Sigmoid colon (tissue), 6 donors: ENCODE measurements at regions not wholly inside any gene's neighbourhood (a gene's known extent, or its start where the extent isn't known, plus 50 kb on each side); places are given as distances from the start of the nearest gene placed in this dataset.

ENCODE experiments used
- DNase-seq: peaks from one replicate; pipeline ENCODE4 v3.0.0-alpha.2; 2019
- H3K27ac ChIP-seq, 4 donors: fragments of 200-600 bp; sonication (generic); one replicate each; pipeline ENCODE4 v1.5.1; 2016 to 2019; ENCODE audit warnings: mild to moderate bottlenecking in 1 of 4
- H3K27me3 ChIP-seq, 3 donors: fragments of 200-600 bp; sonication (generic); one replicate each; pipeline ENCODE4 v1.5.1; 2019; ENCODE audit warnings: mild to moderate bottlenecking in 1 of 3
- H3K36me3 ChIP-seq, 4 donors: fragments of 200-600 bp; sonication (generic); one replicate each; pipeline ENCODE4 v1.5.1; 2016 to 2019
- H3K4me1 ChIP-seq, 4 donors: fragments of 200-600 bp; sonication (generic); one replicate each; pipeline ENCODE4 v1.5.1; 2017 to 2019
- H3K4me3 ChIP-seq, 4 donors: fragments of 200-600 bp; sonication (generic); one replicate each; pipeline ENCODE4 v1.5.1; 2017 to 2019; ENCODE audit warnings: mild to moderate bottlenecking in 2 of 4, moderate library complexity in 1 of 4
- H3K9me3 ChIP-seq, 4 donors: fragments of 200-600 bp in 3 of 4; sonication (generic) in 3 of 4; one replicate each; pipeline versions ENCODE4 v1.5.1 to v1.6.1; 2013 to 2019
- EP300 ChIP-seq, 4 donors: sonication (generic); formaldehyde crosslinking; IDR thresholded peaks; one replicate each; pipeline ENCODE4 v1.6.1; 2017; ENCODE audit warnings: antibody characterized with exemption in 4 of 4
- POLR2A ChIP-seq, 2 donors: fragments of 450-650 bp; IDR thresholded peaks; one replicate each; pipeline ENCODE4 v1.6.1; 2016; ENCODE audit warnings: antibody characterized with exemption in 2 of 2, mild to moderate bottlenecking in 2 of 2, moderate library complexity in 2 of 2
- POLR2AphosphoS5 ChIP-seq, 4 donors: sonication (generic); formaldehyde crosslinking; IDR thresholded peaks; one replicate each; pipeline ENCODE4 v1.6.1; 2017; ENCODE audit warnings: antibody characterized with exemption in 4 of 4
- WGBS, 2 donors: extraction: QIAGEN DNeasy Blood & Tissue Kit; methylation state at CpG; one replicate each; pipeline ENCODE4 v1.1.7; 2013; 5-methylcytosine and 5-hydroxymethylcytosine counted together
- intact Hi-C: fragments of 100-400 bp; cut with DNase I; formaldehyde crosslinking; loops from one replicate; pipeline ENCODE4 v1.15.1; 2023
- TF ChIP-seq, protein P1 (sequence below), 4 experiments: fragments of 450-650 bp in 3 of 4; fragments of 200-600 bp in 1 of 4; IDR thresholded peaks; one replicate each; pipeline ENCODE4 v1.5.1; 2016 to 2019; ENCODE audit warnings: antibody characterized with exemption in 4 of 4, mild to moderate bottlenecking in 3 of 4, moderate library complexity in 2 of 4
- donor health status: healthy with polysubstance abuse.
- donor health status: healthy.

DNA sequence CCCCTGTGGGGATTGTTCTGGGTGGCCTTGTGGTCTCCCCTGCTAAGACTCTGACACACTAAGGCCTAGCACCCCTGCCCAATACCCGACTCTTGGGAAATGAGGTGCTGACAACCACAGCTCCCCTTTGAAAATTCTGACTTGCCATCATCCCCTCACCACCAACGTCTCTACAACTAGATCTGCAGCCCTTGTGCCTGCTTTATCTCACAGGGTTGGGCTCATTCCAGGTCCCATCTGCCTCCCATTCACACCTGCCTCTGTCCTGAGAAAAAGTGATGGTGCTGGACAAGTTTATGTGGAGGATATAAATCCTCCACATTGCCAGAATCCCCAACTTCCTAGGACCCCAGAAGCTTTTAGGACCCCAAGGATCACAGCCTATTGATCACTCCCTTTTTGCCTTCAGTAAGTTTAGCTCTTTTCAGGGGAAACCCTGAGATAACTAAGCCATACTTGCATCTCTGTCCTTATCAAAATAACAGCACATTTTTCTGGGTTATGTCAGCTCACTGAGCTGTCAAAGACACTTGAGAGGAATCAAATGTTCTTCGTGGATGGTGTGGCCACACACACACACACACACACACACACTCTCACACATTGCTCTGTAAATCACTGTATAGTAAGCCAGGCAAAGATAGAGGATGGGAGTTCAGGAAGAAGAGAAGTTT, 136.8 kb upstream of the CES5A start:
- DNase-seq, result no peak
- WGBS, 2 donors, result 35 to 54% methylated on average over 3 of the region's 3 CpGs
- TF ChIP-seq POLR2A (IDR thresholded peaks at IDR 0.05) (no peak), EP300 (IDR thresholded peaks at IDR 0.05) (no peak), POLR2AphosphoS5 (IDR thresholded peaks at IDR 0.05) (no peak)
- TF ChIP-seq, protein P1, sequence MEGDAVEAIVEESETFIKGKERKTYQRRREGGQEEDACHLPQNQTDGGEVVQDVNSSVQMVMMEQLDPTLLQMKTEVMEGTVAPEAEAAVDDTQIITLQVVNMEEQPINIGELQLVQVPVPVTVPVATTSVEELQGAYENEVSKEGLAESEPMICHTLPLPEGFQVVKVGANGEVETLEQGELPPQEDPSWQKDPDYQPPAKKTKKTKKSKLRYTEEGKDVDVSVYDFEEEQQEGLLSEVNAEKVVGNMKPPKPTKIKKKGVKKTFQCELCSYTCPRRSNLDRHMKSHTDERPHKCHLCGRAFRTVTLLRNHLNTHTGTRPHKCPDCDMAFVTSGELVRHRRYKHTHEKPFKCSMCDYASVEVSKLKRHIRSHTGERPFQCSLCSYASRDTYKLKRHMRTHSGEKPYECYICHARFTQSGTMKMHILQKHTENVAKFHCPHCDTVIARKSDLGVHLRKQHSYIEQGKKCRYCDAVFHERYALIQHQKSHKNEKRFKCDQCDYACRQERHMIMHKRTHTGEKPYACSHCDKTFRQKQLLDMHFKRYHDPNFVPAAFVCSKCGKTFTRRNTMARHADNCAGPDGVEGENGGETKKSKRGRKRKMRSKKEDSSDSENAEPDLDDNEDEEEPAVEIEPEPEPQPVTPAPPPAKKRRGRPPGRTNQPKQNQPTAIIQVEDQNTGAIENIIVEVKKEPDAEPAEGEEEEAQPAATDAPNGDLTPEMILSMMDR (IDR thresholded peaks at IDR 0.05), result no peak
- Histone ChIP-seq H3K4me3 (no peak overlapping the region), H3K36me3 (no peaks in the 10 kb centered on the region), H3K27me3 (no peaks in the 10 kb centered on the region), H3K27ac (no peak overlapping the region), H3K4me1 (no peaks in the 10 kb centered on the region), H3K9me3 (no peaks in the 10 kb centered on the region)
- intact Hi-C loops, result no loop called here

DNA sequence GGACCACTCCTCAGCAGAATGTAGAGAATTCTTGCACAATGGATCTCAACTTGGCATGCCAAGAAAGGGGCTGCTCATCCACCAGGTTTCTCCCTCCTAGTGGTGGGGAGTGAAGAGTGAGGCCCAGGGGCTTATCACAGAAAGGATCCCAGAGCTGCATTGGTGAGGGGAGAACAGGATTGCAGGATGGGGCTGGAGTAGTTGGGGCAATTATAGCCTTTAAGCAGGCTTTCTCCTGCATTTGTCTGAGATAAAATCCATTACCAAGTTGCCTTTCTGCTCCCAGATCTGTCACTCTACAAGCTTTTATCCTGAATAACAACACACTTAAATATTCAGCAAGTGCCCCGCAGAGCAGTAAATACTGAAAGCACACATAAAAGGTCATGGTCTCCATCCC, 130.8 kb upstream of the CES5A start:
- H3K27ac ChIP-seq, result no peak overlapping the region
- no peak for TF ChIP-seq EP300 (IDR thresholded peaks at IDR 0.05)
- H3K4me1 ChIP-seq, result no peaks in the 10 kb centered on the region
- no peaks in the 10 kb centered on the region for H3K27me3 ChIP-seq
- H3K36me3 ChIP-seq, result no peaks in the 10 kb centered on the region
- H3K4me3 ChIP-seq, result no peak overlapping the region
- no peak for DNase-seq
- intact Hi-C loops, result no loop called here
- 34 to 42% methylated on average over 1 of the region's 1 CpG for WGBS, 2 donors
- H3K9me3 ChIP-seq, result no peaks in the 10 kb centered on the region

DNA sequence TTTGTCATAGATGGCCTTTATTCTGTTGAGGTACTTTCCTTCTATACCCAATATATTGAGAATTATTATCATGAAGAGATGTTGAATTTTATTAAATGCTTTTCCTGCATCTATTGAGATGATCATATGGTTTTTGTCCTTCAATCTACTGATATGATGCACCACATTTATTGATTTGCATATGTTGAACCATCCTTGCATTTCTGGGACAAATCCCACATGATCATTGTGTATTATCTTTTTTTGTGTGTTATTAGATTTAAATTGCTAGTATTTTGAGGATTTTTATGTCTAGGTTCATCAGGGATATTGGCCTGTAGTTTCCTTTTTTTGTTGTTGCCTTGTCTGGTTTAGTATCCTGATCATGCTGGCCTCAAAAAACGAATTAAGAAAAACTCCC, 124.5 kb upstream of the CES5A start:
- 20 to 42% methylated on average over 1 of the region's 1 CpG for WGBS, 2 donors
- H3K36me3 ChIP-seq, result no peaks in the 10 kb centered on the region
- no peaks in the 10 kb centered on the region for H3K9me3 ChIP-seq
- TF ChIP-seq EP300 (IDR thresholded peaks at IDR 0.05), result no peak
- no peak for TF ChIP-seq POLR2AphosphoS5 (IDR thresholded peaks at IDR 0.05)
- TF ChIP-seq, protein P1 (IDR thresholded peaks at IDR 0.05), result no peak
- TF ChIP-seq POLR2A (IDR thresholded peaks at IDR 0.05), result no peak
- no peak overlapping the region for H3K27ac ChIP-seq
- intact Hi-C loops, result no loop called here
- H3K27me3 ChIP-seq, result no peaks in the 10 kb centered on the region
- no peaks in the 10 kb centered on the region for H3K4me1 ChIP-seq
- H3K4me3 ChIP-seq, result no peak overlapping the region
- DNase-seq, result no peak

DNA sequence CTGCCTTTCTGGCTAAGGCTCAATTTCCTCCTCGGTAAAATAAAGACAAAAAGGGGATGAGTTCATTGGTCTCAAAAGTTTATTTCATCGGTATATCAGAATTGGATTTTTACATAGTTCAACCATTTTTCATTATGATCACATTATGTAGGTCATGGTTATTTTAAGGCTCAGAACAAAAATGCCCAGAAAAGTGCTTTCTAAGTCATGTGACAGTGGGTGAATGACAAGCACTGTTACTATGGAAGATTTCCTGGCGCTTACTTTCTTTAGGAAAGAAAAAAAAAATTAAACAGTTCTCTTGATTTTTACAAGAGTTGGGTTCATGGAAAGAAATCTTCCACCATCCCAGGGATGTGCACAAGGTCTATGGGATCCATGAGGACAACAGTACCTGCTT, 117.9 kb upstream of the CES5A start:
- 89 to 96% methylated on average over 3 of the region's 3 CpGs for WGBS, 2 donors
- Histone ChIP-seq H3K36me3 (no peaks in the 10 kb centered on the region), H3K27me3 (no peaks in the 10 kb centered on the region), H3K4me3 (no peak overlapping the region), H3K4me1 (no peaks in the 10 kb centered on the region), H3K9me3 (no peaks in the 10 kb centered on the region), H3K27ac (no peak overlapping the region)
- intact Hi-C loops, result no loop called here
- TF ChIP-seq POLR2AphosphoS5 (IDR thresholded peaks at IDR 0.05) (no peak), EP300 (IDR thresholded peaks at IDR 0.05) (no peak), POLR2A (IDR thresholded peaks at IDR 0.05) (no peak)
- TF ChIP-seq, protein P1 (IDR thresholded peaks at IDR 0.05), result no peak
- no peak for DNase-seq

DNA sequence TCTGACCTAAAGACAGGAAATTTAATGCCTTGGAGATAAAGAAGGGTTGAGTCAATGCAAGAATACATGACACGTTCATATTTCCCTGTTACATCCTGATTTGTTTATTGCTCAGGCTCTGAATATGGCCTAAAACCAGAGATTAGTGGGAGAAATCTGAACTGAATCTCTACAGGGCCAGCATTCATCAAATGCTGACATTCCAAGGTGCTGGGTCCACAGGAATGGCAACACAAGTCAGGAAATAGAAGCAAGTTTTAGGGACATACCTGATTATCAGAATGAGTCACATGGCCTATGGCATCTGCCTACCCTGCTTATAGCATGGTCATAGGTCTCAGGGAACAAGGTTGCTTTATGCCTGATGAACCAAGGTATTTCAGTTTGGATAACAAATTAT, 117.4 kb upstream of the CES5A start:
- no peaks in the 10 kb centered on the region for H3K36me3 ChIP-seq
- WGBS, 2 donors, result 44 to 53% methylated on average over 1 of the region's 1 CpG
- intact Hi-C loops, result no loop called here

More for the DNA sequence above, 117.4 kb upstream of the CES5A start:
- Histone ChIP-seq H3K9me3 (no peaks in the 10 kb centered on the region), H3K4me3 (no peak overlapping the region), H3K27me3 (no peaks in the 10 kb centered on the region), H3K4me1 (no peaks in the 10 kb centered on the region), H3K27ac (no peak overlapping the region)
- no peak for DNase-seq
- TF ChIP-seq EP300 (IDR thresholded peaks at IDR 0.05) (no peak), POLR2AphosphoS5 (IDR thresholded peaks at IDR 0.05) (no peak), POLR2A (IDR thresholded peaks at IDR 0.05) (no peak)
- TF ChIP-seq, protein P1 (IDR thresholded peaks at IDR 0.05), result no peak
